ENCODE measurements at regions not wholly inside any gene's neighbourhood (a gene's known extent, or its start where the extent isn't known, plus 50 kb on each side); places are given as distances from the start of the nearest gene placed in this dataset.

DNA sequence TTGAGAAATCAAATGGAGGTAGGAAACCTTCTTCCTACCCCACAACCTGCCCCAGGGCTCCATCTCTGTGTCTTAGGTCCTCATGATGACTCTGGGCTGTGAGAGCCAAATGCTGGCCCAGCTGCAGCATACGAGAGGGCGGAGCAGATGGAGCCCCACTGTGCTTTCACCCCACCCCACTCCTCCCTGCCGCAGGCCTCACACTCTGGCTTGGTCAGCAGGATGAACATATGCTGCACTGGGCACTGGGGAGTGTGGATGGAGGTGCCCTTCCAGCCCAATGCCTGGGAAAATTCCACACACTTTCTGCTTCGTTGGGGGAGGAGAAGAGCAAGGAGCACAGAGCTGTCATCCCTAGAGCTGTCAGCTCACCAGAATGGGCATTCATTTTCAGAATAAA lies 271.6 kb upstream of the CADM1 start:
- no peak for DNase-seq (ENCODE audit: low read depth in 2 of 2)

DNA sequence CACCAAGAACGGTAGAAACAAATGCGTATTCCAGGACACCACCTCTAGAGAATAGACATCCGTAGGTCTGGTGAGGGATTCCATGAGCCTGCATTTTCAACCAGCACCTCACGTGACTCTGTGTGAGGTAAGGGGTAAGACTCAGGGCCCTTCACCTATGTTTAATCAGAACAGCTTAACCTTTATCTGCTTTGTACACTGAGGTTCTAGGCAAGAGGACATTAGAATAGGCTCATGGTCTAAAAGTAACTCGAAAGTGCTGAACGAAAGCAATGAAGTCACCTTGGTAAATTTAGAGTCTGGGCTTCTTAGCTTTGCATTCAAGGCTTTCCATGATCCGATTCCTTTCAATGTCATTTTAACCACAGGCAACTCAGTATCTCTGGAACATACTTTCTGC lies 270.5 kb upstream of the CADM1 start:
- DNase-seq (ENCODE audit: low read depth in 2 of 2): no peak

DNA sequence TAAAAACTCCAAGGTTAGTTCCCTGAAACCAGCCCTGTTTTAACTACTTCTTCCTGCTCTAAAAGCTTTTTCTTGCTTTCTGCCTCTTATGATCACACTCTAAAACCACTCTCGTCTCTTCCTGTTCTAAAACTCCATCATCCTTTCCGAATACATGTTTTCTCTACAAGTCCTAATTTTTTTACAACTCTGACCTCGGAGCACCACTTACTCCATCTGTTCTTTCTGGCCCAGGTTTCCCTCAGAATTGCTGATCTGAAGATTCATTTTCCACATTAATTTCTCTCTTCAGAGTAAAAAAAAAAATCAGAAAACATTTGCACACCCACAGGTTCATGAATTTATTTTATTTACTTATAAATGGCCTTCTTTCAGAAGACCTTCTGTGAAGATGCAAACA lies 265.7 kb upstream of the CADM1 start:
- no peak for DNase-seq (ENCODE audit: low read depth in 2 of 2)

DNA sequence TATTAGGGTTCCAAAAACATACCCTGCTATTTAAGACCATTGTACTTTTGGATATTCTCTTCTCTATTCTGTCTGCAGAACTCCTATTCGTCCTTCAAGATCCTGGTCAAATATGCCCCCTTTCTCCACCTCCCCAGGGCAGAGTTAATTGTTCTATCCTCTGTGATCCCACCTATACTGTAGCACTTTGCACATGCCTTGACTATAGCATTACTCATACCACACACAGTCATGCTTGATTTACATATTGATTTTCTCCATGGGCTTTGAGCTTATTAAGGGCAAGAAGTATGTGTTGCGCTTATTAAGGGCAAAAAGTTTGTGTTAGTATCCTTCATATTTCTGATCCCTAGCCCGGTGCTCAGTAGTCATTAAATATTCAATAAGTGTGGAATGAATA lies 263.7 kb upstream of the CADM1 start:
- no peak for DNase-seq (ENCODE audit: low read depth in 2 of 2)

DNA sequence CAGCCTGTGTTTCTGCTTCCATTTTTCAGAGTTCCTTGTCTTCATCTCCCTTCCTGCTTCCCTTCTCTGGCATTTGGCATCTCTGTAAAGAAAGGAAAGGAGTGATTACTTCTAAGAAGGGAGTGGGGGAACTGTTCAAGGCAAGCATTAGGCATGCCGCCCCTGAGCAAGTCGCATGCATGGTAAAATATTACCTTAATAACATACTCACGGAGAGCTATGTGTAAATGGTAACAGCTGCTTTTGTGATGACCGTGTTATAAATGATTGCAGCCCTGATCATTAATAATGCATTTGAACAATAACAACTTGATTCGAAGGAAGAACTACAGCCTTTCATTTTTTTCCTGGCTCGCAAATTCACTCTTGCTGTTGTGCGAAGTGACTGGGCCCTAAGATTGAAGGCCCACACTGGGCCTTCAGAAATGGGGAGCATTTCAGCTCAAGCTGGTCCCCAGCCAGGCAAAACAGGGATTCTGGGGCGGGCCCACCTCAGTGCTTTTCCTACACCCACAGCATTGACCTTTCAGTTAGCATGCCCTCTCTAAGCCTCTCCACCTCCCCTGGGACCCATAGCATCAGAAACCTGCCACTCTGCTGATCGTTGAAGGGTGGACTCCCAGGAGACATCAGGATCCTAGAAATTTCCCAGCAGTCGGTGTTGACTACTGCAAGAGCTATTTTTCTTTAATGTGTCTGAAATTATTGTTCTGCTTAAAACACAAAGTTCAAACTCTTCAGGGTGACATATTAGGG lies 263.0 kb upstream of the CADM1 start:
- DNase-seq (ENCODE audit: low read depth in 2 of 2): no peak

DNA sequence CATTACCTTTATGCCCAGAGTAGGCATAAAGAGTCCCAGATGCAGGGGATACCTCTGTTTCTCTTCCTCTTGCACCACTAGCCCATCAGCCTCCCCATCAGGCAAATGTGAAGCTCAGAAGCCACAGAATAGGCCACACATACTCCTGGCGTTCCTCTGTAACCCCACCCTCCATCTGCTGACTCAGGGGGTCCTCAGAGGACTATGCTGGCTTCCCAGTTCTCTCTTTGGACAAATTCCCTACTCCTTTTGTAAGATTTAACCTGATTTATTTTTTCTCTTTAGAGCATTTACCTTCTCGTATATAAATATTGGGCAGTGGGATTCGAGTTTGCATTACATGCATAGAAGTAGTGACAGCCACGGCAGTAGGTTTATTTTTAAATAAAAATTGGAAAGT lies 262.3 kb upstream of the CADM1 start:
- DNase-seq (ENCODE audit: low read depth in 2 of 2): no peak

DNA sequence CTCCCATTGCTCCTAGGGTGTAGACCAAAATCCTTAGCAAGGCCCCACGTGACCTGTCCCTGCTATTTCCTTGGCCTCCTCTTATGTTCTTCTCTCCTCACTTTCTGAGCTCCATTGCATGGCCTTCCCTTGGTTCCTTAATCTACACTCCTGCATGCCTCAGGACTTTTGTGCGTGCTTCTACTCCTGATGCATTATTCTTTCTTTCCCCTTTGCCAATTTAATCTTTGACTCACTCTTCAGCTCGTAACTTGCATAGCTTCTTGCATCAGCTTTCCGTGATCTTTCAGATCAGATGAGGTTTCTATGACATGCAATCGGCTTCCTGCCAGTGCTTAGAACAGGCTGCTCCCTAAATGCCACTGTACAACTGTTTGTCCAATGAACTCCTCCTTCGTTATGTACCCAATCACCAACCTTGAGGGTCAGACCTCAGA lies 261.6 kb upstream of the CADM1 start:
- no peak for DNase-seq (ENCODE audit: low read depth in 2 of 2)

DNA sequence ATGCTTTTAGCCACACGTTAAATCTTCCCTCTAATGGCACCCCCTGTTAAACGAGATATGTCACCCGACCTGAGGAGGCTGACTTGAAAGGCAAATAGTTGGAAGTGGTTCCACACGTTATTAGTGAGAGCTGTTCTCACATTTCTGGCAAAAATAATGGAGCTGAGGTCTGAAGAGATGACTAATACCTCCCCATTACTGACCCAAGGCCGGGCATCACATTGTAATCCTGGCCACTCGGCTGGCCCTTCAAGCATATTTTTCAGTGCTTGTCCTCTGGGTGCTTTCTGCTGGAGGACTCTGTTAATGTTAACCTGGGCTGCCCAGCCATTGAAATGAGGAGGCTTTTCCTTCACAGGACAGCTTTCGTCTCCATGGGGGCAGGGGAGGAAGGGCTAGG lies 260.0 kb upstream of the CADM1 start:
- no peak for DNase-seq (ENCODE audit: low read depth in 2 of 2)

DNA sequence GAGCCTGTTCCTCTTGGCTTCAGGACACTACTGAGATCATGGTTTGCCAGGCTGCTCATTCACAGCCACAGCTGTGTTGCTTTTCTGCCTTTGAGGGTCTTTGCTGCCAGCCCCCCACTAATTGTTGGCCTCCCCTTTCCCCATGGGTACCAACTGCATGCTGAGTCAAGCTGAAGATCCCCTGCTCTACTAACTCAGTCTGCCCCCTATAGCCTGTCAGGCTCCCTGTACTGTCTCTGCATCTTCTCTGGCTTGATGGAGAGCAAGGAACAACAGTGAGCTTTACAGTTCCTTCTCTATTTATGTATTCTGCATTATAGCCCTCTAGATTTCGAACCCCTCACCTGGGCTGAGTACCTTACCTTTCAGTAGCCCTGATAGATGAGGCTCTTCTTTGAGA lies 257.6 kb upstream of the CADM1 start:
- DNase-seq (ENCODE audit: low read depth in 2 of 2): no peak

DNA sequence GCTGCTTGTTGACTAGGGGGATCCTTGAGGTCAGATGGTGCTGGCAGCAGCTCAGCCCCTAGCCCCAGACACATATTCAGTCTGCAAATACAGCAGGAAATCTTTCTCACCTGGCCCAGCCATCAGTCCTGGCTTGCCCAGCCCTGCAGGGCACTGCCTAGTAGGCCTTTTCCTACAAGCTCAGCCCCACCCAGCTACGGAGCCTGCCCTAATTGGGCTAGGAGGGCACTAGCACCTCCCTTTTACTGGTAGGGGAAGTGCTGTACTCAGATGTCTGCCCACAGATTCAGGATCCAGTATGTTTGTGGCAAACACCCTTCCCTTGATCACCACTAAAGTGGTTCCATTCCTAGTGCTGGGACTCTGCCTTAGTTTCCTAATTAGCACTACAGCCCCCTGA lies 257.1 kb upstream of the CADM1 start:
- no peak for DNase-seq (ENCODE audit: low read depth in 2 of 2)

DNA sequence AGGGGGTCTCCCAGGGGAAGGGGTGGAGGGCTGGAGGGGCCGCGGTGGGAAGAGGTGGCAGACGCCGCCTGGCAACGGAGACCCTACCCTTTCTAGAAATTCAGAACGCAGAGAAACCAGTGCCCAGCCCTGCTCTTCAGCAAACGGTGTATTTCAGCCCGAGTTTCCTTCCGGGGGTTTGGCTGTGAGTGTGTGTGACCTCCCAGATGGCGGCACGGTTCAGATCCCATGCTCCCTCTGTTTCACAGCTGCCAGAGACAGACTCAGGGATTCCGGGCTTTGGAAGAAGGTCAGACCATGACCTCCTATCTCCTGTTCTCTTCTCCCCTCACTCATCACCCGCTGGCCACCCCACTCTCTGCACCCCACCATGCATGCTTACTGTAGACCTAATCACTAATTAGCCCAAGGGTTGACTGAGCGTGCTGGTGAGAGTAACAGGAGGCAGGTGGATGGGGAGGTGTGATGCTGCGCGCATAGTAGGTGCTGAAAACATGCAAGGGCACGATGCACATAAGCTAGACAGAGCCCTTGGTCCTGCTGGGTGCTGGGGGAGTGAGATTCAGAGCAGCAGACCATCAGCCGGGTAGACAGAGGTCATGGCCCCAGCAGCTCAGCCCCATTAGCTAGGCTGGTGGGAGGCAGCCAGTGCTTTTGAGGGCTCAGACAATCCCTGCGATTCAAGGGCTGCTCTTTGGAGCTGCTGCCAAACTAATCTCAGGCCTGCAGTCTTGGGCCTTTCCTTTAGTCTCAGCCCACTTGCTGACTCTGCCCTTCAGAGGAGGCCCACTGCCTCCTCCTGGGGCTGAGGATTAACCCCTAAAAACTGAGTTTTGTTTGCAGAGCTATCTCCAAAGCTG lies 256.5 kb upstream of the CADM1 start:
- DNase-seq (ENCODE audit: low read depth in 2 of 2): no peak

DNA sequence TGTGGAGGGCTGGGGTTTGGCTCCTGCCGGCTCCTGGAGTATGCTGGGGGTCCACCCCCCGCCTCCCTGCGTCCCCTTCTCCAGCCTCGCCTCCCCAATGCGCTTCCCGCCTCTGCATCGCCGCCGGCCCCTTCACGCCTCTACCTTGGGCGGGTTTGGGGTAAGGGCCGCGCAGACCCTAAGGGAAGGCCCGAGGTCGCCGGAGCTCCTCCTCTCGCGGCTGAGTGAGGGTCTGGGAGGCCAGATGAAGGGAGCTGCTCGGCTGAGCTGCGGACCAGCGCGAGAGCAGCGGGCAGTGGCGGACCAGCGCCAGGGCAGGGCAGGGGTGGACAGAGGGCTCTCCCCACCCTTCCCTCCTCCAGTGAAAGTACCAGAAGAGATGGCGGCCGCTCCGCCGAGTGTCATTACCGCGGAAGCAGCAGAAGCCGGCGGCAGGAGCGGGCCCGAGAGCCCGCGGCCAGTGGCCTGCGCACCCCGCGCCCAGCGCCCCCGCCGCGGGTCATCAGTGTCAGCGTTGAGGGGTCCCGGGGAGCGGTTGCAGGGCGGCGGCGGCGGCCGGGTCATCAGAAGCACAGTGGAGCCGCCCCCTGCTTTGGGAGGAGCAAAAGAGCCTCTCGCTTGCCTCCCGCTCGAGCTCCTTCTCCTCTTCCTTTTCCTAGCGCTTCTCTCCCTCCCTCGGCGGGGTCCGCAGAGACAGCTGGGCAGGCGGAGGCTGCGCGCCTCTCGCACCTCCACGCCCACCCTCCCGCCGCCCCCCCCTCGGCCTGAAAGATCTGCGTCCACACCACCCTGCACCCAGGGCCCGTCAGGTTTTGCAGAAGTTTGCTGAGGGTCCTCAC lies 255.6 kb upstream of the CADM1 start:
- DNase-seq (ENCODE audit: low read depth in 2 of 2): no peak

DNA sequence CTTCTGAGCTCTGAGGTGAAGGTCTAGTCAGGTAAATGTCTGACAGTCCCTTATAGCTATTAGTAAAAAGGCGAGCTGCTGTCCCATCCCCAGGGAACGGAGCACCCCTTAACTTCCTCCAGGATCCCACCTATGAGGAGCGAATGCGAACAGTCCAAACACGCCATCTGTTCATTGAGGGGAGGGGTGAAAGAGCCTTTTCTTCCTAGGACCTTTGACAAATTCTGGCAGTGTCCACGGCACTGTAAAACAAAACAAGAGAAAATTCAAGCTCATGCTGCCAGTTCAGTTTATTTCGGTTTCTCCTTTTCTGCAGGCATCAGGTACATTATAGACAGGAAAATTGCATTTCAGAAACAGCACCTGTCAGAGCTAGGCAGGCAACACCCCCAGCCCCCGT lies 253.8 kb upstream of the CADM1 start:
- no peak for DNase-seq (ENCODE audit: low read depth in 2 of 2)

DNA sequence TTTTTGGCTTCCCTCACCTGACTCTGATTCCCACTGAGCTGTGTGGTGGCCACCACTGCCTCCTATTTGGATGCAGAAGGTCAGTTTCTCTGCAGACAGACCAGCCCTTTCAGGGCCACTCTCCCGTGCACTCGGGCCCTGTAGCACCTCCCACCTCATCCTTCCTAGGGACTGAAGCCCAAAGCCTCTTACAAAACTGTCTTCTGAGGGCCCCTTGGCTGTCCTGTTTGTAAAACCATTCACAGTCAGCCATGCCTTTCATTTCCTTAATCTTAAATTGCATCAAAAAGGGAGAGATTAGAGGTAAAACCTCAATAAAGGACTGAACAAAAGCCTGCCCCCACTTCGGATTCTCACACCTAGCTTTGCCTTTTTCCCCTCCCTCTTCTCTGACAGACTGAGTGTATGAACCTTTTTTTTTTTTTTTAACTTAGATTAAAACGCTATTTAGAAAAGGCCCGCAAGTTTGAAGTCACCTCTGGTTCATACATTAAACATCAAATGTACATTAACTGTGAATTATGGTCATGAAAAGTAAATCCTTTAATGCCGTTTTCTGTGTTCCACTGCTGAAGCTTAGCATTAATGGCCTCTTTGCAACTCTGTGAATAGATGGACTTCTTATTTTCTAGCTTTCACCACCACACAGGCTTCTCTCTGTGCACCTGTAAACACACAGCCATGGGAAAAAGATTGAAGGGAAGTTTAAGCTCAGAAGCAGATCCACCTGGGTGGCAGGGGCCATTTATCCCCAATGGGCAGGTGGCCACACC lies 247.2 kb upstream of the CADM1 start:
- DNase-seq (ENCODE audit: low read depth in 2 of 2): no peak

DNA sequence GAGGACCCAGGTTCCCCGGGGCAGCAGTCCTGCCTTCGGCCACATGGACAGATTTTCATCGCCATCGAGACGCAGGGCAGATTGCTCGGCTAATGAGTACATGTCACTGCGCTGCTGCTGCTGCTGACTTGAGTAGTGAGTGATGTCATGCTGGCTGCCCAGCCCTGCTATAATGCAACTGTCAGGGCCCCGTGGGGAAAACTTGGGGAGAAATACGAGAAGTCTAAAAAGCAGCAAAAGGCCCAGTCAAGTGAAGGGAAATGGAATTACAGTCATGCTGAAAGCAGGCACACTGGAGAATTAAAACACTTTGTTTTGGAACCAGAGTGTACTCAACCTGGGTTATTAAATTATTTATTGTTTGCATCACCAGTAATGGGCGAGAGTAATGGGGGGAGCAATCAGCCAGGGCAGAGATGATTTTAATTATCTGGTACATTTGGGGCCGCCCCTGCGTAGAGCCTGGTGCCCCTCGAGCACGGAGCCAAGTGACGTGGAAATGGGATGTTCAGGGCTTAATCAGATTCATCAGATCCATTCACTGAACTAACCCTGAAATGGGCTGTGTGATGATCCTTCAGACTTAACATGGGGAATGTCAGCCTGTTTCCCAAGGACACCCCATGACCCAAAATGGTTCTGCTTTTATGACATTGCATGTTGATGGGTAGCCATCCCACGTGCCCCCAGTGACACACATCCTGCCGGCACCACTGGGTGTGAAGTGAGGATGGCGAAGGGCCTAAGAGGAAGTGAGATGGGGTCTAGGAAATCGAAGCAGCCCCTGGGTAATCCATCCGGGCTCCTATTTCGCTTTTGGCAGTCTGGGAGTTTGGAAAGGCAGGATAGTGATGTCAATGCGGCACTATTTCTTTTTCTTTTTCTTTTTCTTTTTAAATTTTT lies 241.6 kb upstream of the CADM1 start:
- no peak for DNase-seq (ENCODE audit: low read depth in 2 of 2)

DNA sequence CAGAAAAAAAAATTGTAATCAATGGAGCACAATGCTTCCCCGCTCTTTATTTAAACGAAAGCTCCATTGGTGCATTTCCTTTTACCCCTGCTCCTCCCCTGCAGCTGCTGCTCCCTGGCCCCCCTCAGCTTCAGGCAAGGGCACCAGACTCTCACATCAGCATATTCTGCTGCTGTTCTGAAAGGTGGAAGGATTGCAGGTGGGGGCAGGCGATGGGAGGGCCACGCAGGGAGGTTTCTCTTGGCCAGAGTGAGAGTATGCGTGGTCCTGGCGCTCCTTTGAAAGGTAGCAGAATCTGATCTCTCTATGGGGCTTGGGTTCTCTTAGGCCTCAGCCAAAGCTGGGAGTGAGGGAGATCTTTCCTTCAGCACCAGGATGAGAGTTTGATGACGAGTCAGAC lies 240.9 kb upstream of the CADM1 start:
- no peak for DNase-seq (ENCODE audit: low read depth in 2 of 2)

DNA sequence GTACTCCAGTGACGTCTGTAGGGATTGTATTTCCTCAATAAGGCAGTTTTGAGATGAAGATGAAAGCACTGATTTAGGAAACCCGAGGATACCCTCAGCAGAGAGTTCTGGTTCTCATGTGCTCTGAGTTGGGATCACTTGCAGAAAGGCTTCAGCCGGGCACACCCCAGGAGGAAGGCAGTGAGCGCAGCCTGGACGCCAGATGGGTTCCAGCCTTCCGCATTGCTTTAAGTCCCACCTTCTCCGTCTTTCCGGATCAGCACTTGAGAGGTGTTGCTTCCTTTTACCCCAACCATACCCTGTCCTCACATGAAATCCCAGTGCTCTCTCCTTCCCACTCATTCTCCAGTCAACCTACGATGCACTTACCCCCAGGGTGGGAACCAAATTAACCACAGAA lies 239.5 kb upstream of the CADM1 start:
- no peak for DNase-seq (ENCODE audit: low read depth in 2 of 2)

DNA sequence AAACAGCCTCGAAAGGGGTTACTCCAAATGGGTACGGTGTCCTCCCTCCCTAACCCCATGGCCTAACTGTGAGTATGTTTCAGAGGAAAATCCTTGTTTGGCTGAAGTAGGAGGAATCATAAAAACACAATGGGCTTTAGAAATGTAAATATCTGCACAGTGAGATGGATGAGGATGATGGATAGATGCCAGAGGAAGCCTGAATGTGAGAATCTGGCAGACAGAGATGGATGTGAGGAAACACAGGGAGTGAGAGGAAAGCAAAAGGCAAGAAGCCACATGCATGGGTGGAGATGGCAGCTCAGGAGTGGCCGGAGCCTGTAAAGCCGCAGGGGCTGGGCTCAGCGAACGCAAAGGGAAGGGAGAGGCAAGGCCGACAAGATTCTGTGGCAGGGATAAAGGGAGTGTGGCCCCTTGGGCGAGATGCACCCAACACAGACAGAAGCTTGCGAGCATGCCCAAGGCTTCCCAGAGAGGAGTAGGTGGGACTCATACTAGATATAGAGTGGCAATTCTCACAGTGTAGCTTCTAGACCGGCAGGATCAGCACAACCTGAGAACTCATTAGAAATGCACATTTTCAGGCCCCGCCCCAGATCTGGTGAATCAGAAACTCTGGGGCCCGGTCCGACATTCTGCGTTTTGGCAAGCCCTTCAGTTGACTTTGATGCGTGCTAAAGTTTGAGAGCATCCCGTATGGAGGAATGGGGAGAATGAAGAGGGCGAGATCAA lies 237.3 kb upstream of the CADM1 start:
- no peak for DNase-seq (ENCODE audit: low read depth in 2 of 2)

DNA sequence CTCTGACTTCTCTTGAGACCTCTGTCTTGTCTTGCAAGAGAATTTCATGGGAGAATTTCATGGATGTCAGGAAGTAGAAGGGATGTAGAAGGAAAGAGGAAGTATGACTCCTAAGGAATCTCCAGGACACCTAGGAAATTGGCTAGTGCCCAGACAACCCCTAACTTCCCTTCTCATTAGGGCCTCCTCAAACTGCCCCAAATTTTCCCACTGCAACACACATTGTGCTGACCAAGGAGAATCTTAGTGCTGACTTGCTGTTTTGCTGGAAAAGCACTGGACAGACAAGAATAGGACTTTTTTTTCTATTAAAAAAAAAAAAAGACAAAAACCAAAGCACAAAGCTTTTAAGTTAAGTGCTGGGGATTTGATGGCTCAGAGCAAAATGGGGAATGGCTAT lies 236.1 kb upstream of the CADM1 start:
- DNase-seq (ENCODE audit: low read depth in 2 of 2): no peak

DNA sequence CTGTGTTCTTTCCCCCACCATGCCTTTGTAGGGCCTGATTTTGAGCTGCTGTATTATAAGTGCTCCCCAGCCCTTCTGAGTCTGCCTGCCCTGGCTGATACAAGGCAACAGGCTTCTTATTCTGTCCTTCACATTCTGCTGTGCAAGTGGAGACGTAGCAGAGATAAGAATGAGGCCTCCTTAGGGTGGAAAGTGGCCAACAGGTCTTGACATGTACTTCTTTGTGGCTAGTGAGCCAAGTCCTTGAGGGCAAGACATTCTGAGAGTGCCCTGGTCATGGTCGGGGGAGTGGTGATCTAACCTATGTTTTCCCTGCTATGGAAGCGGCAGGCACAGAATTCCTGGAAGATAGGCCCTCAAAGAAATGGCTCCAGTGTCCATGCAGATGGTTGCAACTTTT lies 235.7 kb upstream of the CADM1 start:
- DNase-seq (ENCODE audit: low read depth in 2 of 2): no peak

All from stimulated activated CD4-positive, alpha-beta T cell treated with anti-CD3 and anti-CD28 coated beads, Interleukin-4, amount 100 ng/mL, for 48 hours (primary cell).